GM23338 (cell line): ENCODE measurements at regions not wholly inside any gene's neighbourhood (a gene's known extent, or its start where the extent isn't known, plus 50 kb on each side); places are given as distances from the start of the nearest gene placed in this dataset.
A peak's percentile ranks its signal among the peaks of the same experiment; 100 is the strongest.

Experiments used
- ATAC-seq: fragments of 200-7000 bp; cut with Tn5 transposase; 3 replicates; pipeline ENCODE4 v1.9.1; 2020
- DNase-seq: peaks from one replicate; pipeline ENCODE4 v3.0.0-alpha.2; 2015; ENCODE audit warnings: low spot score
- H2AFZ ChIP-seq: fragments of 200-600 bp; sonication (generic); 2 replicates; pipeline ENCODE4 v1.8.0; 2016; ENCODE audit warnings: antibody characterized with exemption, mild to moderate bottlenecking, moderate library complexity
- H3F3A ChIP-seq: fragments of 200-600 bp; sonication (generic); replicated peaks from 2 replicates; pipeline ENCODE4 v1.8.0; 2017; ENCODE audit warnings: antibody characterized with exemption, mixed run types, low read depth
- H3K27ac ChIP-seq: fragments of 200-600 bp; sonication (generic); 2 replicates; pipeline ENCODE4 v1.6.1; 2016; ENCODE audit warnings: low read depth
- H3K27me3 ChIP-seq: fragments of 200-600 bp; sonication (generic); 2 replicates; pipeline ENCODE4 v1.8.0; 2016; ENCODE audit warnings: mild to moderate bottlenecking, mixed run types, moderate library complexity; ENCODE audit not compliant: insufficient read depth
- H3K36me3 ChIP-seq: fragments of 200-600 bp; sonication (generic); 2 replicates; pipeline ENCODE4 v1.8.0; 2016; ENCODE audit warnings: mild to moderate bottlenecking; ENCODE audit not compliant: insufficient read depth
- H3K4me1 ChIP-seq: fragments of 200-600 bp; sonication (generic); 2 replicates; pipeline ENCODE4 v1.8.0; 2016; ENCODE audit warnings: mild to moderate bottlenecking, moderate library complexity; ENCODE audit not compliant: insufficient read depth
- H3K4me2 ChIP-seq: fragments of 200-600 bp; sonication (generic); 2 replicates; pipeline ENCODE4 v1.7.1; 2017; ENCODE audit warnings: mixed run types
- H3K4me3 ChIP-seq: fragments of 200-600 bp; sonication (generic); 2 replicates; pipeline ENCODE4 v1.6.1; 2016; ENCODE audit warnings: mixed run types
- H3K79me2 ChIP-seq: fragments of 200-600 bp; sonication (generic); replicated peaks from 2 replicates; pipeline ENCODE4 v1.8.0; 2017; ENCODE audit warnings: mild to moderate bottlenecking; ENCODE audit not compliant: insufficient read depth
- H3K9me2 ChIP-seq: fragments of 200-600 bp; sonication (generic); 2 replicates; pipeline ENCODE4 v1.8.0; 2017; ENCODE audit not compliant: insufficient read depth
- H4K20me1 ChIP-seq: fragments of 200-600 bp; sonication (generic); replicated peaks from 2 replicates; pipeline ENCODE4 v1.8.0; 2017; ENCODE audit warnings: mild to moderate bottlenecking; ENCODE audit not compliant: insufficient read depth
- H3K27ac Mint-ChIP-seq: 2 replicates; pipeline ENCODE4 v1.8.0; 2020; ENCODE audit warnings: inconsistent platforms, mild to moderate bottlenecking, moderate library complexity, mixed read lengths
- H3K27me3 Mint-ChIP-seq: 3 replicates; pipeline ENCODE4 v1.8.0; 2022; ENCODE audit warnings: low read depth, mild to moderate bottlenecking, moderate library complexity, mixed read lengths, inconsistent platforms; ENCODE audit not compliant: insufficient read depth, poor library complexity
- H3K36me3 Mint-ChIP-seq: 3 replicates; pipeline ENCODE4 v1.8.0; 2021; ENCODE audit warnings: low read depth, mild to moderate bottlenecking, inconsistent platforms, moderate library complexity, mixed read lengths
- H3K4me1 Mint-ChIP-seq: 3 replicates; pipeline ENCODE4 v1.8.0; 2020; ENCODE audit warnings: mild to moderate bottlenecking, inconsistent platforms, mixed read lengths
- H3K4me3 Mint-ChIP-seq: 3 replicates; pipeline ENCODE4 v1.8.0; 2021; ENCODE audit warnings: moderate library complexity, mild to moderate bottlenecking, inconsistent platforms, mixed read lengths
- H3K9me3 Mint-ChIP-seq: 3 replicates; pipeline ENCODE4 v1.8.0; 2020; ENCODE audit warnings: moderate library complexity, mild to moderate bottlenecking, inconsistent platforms, mixed read lengths
- CREB1 ChIP-seq: fragments of 250-450 bp; sonication (Bioruptor Pico); IDR thresholded peaks from 2 replicates; pipeline ENCODE4 v1.5.0; 2020; ENCODE audit warnings: low read depth, mild to moderate bottlenecking, moderate library complexity
- CTCF ChIP-seq, 2 experiments: fragments of 200-600 bp in 1 of 2; sonication (generic) in 1 of 2; conservative IDR thresholded peaks; 2 replicates each; pipeline versions ENCODE4 v1.5.1 to v1.6.1; 2016 to 2017; ENCODE audit warnings: antibody characterized with exemption in 2 of 2, low read depth in 2 of 2, mild to moderate bottlenecking in 2 of 2, moderate library complexity in 1 of 2
- EZH2phosphoT487 ChIP-seq: fragments of 200-600 bp; sonication (generic); IDR thresholded peaks from one replicate; pipeline ENCODE4 v1.8.1; 2018; ENCODE audit warnings: antibody characterized with exemption; ENCODE audit not compliant: unreplicated experiment
- JUNB ChIP-seq: IDR thresholded peaks from one replicate; pipeline ENCODE4 v1.6.1; 2016; ENCODE audit warnings: antibody characterized with exemption; ENCODE audit not compliant: unreplicated experiment
- NANOG ChIP-seq: IDR thresholded peaks from 2 replicates; pipeline ENCODE4 v1.6.1; 2016; ENCODE audit warnings: antibody characterized with exemption, borderline replicate concordance
- POLR2AphosphoS5 ChIP-seq: IDR thresholded peaks from 2 replicates; pipeline ENCODE4 v1.6.1; 2016; ENCODE audit warnings: antibody characterized with exemption, low read depth
- REST ChIP-seq: IDR thresholded peaks from one replicate; pipeline ENCODE4 v1.6.1; 2018; ENCODE audit warnings: antibody characterized with exemption; ENCODE audit not compliant: unreplicated experiment
- ZNF114 ChIP-seq: fragments of 250-450 bp; sonication (Bioruptor Pico); IDR thresholded peaks from 2 replicates; pipeline ENCODE4 v1.5.0; 2020; ENCODE audit warnings: mild to moderate bottlenecking, moderate library complexity
- ZNF331 ChIP-seq: fragments of 250-450 bp; sonication (Bioruptor Pico); IDR thresholded peaks from 2 replicates; pipeline ENCODE4 v1.5.0; 2020; ENCODE audit warnings: low read depth, mild to moderate bottlenecking, moderate library complexity
- ZNF462 ChIP-seq: fragments of 250-450 bp; sonication (Bioruptor Pico); IDR thresholded peaks from 2 replicates; pipeline ENCODE4 v1.5.0; 2020; ENCODE audit warnings: mild to moderate bottlenecking, moderate library complexity

GRCh38 chr5:23071682-23072081 is 218.5 kb upstream of the CDH12 start:
- H3F3A ChIP-seq = no peaks in the 10 kb centered on the region
- no peak overlapping the region for H3K27ac ChIP-seq
- Mint-ChIP-seq H3K27me3 (peaks cover 2% of the 10 kb centered on the region), H3K4me3 (no peak overlapping the region), H3K27ac (no peak overlapping the region), H3K9me3 (no peaks in the 10 kb centered on the region), H3K36me3 (no peaks in the 10 kb centered on the region), H3K4me1 (no peaks in the 10 kb centered on the region)
- no peak overlapping the region for H3K4me2 ChIP-seq
- H3K36me3 ChIP-seq = no peaks in the 10 kb centered on the region
- H3K9me2 ChIP-seq = no peaks in the 10 kb centered on the region
- ATAC-seq (no peak), DNase-seq (no peak)
- H3K4me1 ChIP-seq = no peaks in the 10 kb centered on the region
- 0 out of 2 replicates have a peak overlapping the region, but pooled peaks have one; percentile 4 for H2AFZ ChIP-seq
- H3K27me3 ChIP-seq = no peaks in the 10 kb centered on the region
- no peaks in the 10 kb centered on the region for H4K20me1 ChIP-seq
- no peak overlapping the region for H3K4me3 ChIP-seq
- no peak for TF ChIP-seq ZNF114 (CRISPR knock-in tag)
- TF ChIP-seq POLR2AphosphoS5 = no peak
- no peak for TF ChIP-seq NANOG
- TF ChIP-seq CTCF (conservative IDR thresholded peaks at IDR 0.05; ENCODE audit: low read depth in 2 of 2) = no peak
- TF ChIP-seq JUNB = no peak
- H3K79me2 ChIP-seq = no peaks in the 10 kb centered on the region

- H3K79me2 ChIP-seq = no peaks in the 10 kb centered on the region
- H3K27me3 Mint-ChIP-seq = no peaks in the 10 kb centered on the region
- H3F3A ChIP-seq = no peaks in the 10 kb centered on the region
- no peaks in the 10 kb centered on the region for H3K27me3 ChIP-seq
- H2AFZ ChIP-seq = no peak overlapping the region
- no peak for ATAC-seq
- H3K4me2 ChIP-seq = no peak overlapping the region
- H3K27ac ChIP-seq = no peak overlapping the region
- H3K4me3 Mint-ChIP-seq = no peak overlapping the region
- H3K9me2 ChIP-seq = peaks cover 8% of the 10 kb centered on the region; the same call in 1 of the 2 replicates
- no peak overlapping the region for H3K4me3 ChIP-seq
- no peaks in the 10 kb centered on the region for H3K9me3 Mint-ChIP-seq
- H4K20me1 ChIP-seq = no peaks in the 10 kb centered on the region
- DNase-seq = no peak
- H3K36me3 Mint-ChIP-seq = no peaks in the 10 kb centered on the region
- H3K27ac Mint-ChIP-seq = no peak overlapping the region
- H3K4me1 ChIP-seq = no peaks in the 10 kb centered on the region
- H3K36me3 ChIP-seq = no peaks in the 10 kb centered on the region
- H3K4me1 Mint-ChIP-seq = no peaks in the 10 kb centered on the region; the same call in 2 of the 3 replicates
- TF ChIP-seq EZH2phosphoT487 = no peak
- no peak for TF ChIP-seq POLR2AphosphoS5
- no peak for TF ChIP-seq ZNF114 (CRISPR knock-in tag)
- TF ChIP-seq REST = no peak
- TF ChIP-seq ZNF331 (CRISPR knock-in tag) = no peak
- TF ChIP-seq ZNF462 (CRISPR knock-in tag) = no peak
- no peak for TF ChIP-seq CREB1 (CRISPR knock-in tag)
Measured at GRCh38 chr5:23064710-23065109, 211.6 kb upstream of the CDH12 start.
